Keratinocyte (primary cell): ENCODE measurements at regions not wholly inside any gene's neighbourhood (a gene's known extent, or its start where the extent isn't known, plus 50 kb on each side); places are given as distances from the start of the nearest gene placed in this dataset.

Source experiments
- DNase-seq: peaks from one replicate; pipeline ENCODE4 v3.0.0-alpha.2; 2011; ENCODE audit warnings: low read depth, missing footprints, low spot score
- FAIRE-seq: peaks from 2 replicates; lab custom pipeline; 2011; peaks lifted over from hg19 to GRCh38; lab: Jason Lieb, UNC
- H2AFZ ChIP-seq: 2 replicates; pipeline ENCODE4 v1.6.0; 2012; ENCODE audit warnings: low read length, control low read depth, inconsistent platforms; ENCODE audit not compliant: control insufficient read depth
- H3K27ac ChIP-seq: 2 replicates; pipeline ENCODE4 v1.5.1; 2011; ENCODE audit warnings: low read length; ENCODE audit not compliant: control insufficient read depth, insufficient read depth
- H3K27me3 ChIP-seq: 3 replicates; pipeline ENCODE4 v1.6.0; 2011; ENCODE audit warnings: low read length; ENCODE audit not compliant: control insufficient read depth, insufficient read depth; ENCODE audit errors: extremely low read depth
- H3K36me3 ChIP-seq, 2 experiments: 2 replicates in 1 of 2; 3 replicates in 1 of 2; pipeline ENCODE4 v1.5.1; 2011; ENCODE audit warnings: low read length in 2 of 2, mild to moderate bottlenecking in 1 of 2; ENCODE audit not compliant: control insufficient read depth in 2 of 2, insufficient read depth in 2 of 2; ENCODE audit errors: extremely low read depth in 1 of 2
- H3K4me1 ChIP-seq: 3 replicates; pipeline ENCODE4 v1.5.1; 2011; ENCODE audit warnings: low read length; ENCODE audit not compliant: control insufficient read depth, insufficient read depth; ENCODE audit errors: extremely low read depth
- H3K4me2 ChIP-seq: 3 replicates; pipeline ENCODE4 v1.6.0; 2011; ENCODE audit warnings: low read depth, low read length; ENCODE audit not compliant: control insufficient read depth, insufficient read depth; ENCODE audit errors: extremely low read depth
- H3K4me3 ChIP-seq, 3 experiments: fragments of 200-600 bp in 1 of 3; sonication (generic) in 1 of 3; 2 replicates in 2 of 3; 3 replicates in 1 of 3; pipeline ENCODE4 v1.5.1; 2011 to 2016; ENCODE audit warnings: low read length in 3 of 3, mild to moderate bottlenecking in 3 of 3, control low read depth in 2 of 3, inconsistent platforms in 1 of 3, low read depth in 1 of 3, mixed read lengths in 1 of 3, mixed run types in 1 of 3, moderate library complexity in 1 of 3; ENCODE audit not compliant: control insufficient read depth in 2 of 3, insufficient read depth in 2 of 3; ENCODE audit errors: extremely low read depth in 1 of 3
- H3K79me2 ChIP-seq: 2 replicates; pipeline ENCODE4 v1.6.0; 2012; ENCODE audit warnings: low read length; ENCODE audit not compliant: control insufficient read depth, insufficient read depth
- H3K9ac ChIP-seq: 3 replicates; pipeline ENCODE4 v1.6.0; 2011; ENCODE audit warnings: low read length; ENCODE audit not compliant: control insufficient read depth, insufficient read depth; ENCODE audit errors: extremely low read depth
- H3K9me1 ChIP-seq: 3 replicates; pipeline ENCODE4 v1.6.0; 2011; ENCODE audit warnings: low read length; ENCODE audit not compliant: control insufficient read depth, insufficient read depth; ENCODE audit errors: extremely low read depth
- H3K9me3 ChIP-seq: 2 replicates; pipeline ENCODE4 v1.5.1; 2012; ENCODE audit warnings: low read depth, low read length; ENCODE audit not compliant: control insufficient read depth
- H4K20me1 ChIP-seq: 3 replicates; pipeline ENCODE4 v1.6.0; 2011; ENCODE audit warnings: low read length; ENCODE audit not compliant: control insufficient read depth, insufficient read depth; ENCODE audit errors: extremely low read depth
- CTCF ChIP-seq, 3 experiments: IDR thresholded peaks in 1 of 3; conservative IDR thresholded peaks in 1 of 3; optimal IDR thresholded peaks in 1 of 3; 2 replicates in 2 of 3; 3 replicates in 1 of 3; pipeline versions ENCODE3 to v1.5.1; 2011; ENCODE audit warnings: low read length in 3 of 3, mild to moderate bottlenecking in 3 of 3, moderate library complexity in 2 of 3, control low read depth in 1 of 3, inconsistent platforms in 1 of 3; ENCODE audit not compliant: insufficient read depth in 2 of 3; ENCODE audit errors: extremely low read depth in 1 of 3
- EZH2 ChIP-seq: IDR thresholded peaks from one replicate; pipeline ENCODE4 v1.6.1; 2012; ENCODE audit warnings: inconsistent platforms, mild to moderate bottlenecking, low read length, moderate library complexity
- dilution Hi-C: fragments of 300-500 bp; cut with MboI; formaldehyde crosslinking; loops from one replicate; pipeline ENCODE4 v1.7.0; 2020; ENCODE audit warnings: low sequenced_read_pairs; ENCODE audit not compliant: extremely low pct_ligation_motif_present

DNA sequence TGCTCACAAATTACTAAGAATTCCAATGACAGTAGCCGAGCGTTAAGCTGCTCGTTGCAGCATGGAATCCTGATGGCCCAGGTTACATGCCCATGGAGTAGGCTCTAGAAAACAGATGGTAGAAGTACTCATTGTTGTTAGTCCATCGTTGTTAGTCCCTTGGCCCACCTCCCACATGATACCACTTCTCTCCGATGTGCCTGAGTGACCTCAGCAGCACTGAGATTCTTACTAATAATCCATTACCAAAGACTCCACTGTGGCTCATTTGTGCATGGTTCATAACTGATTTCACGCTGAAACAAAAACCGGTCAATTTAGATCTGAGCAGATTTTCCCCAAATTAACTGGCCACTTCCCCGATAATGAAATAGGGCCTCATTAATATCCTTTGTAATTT is 772.3 kb upstream of the CXADR start:
- TF ChIP-seq EZH2 (no peak), CTCF (optimal IDR thresholded peaks at IDR 0.05 in 1 of 3, IDR thresholded peaks at IDR 0.05 in 1 of 3, conservative IDR thresholded peaks at IDR 0.05 in 1 of 3; ENCODE audit: extremely low read depth in 1 of 3, insufficient read depth in 2 of 3, low read length in 3 of 3) (no peak)
- no peak overlapping the region for H3K27ac ChIP-seq
- no peak for FAIRE-seq

GRCh38 chr21:16741141-16741665 is 771.6 kb upstream of the CXADR start:
- FAIRE-seq (no peak), DNase-seq (no peak)
- Histone ChIP-seq H4K20me1 (no peaks in the 10 kb centered on the region), H2AFZ (no peak overlapping the region), H3K4me1 (no peaks in the 10 kb centered on the region), H3K4me2 (no peak overlapping the region), H3K9me1 (no peaks in the 10 kb centered on the region), H3K4me3 (no peak overlapping the region), H3K27me3 (no peaks in the 10 kb centered on the region), H3K36me3 (no peaks in the 10 kb centered on the region), H3K79me2 (no peaks in the 10 kb centered on the region), H3K9ac (no peak overlapping the region), H3K27ac (no peak overlapping the region), H3K9me3 (no peaks in the 10 kb centered on the region)
- TF ChIP-seq EZH2, result no peak
- TF ChIP-seq CTCF (optimal IDR thresholded peaks at IDR 0.05 in 1 of 3, IDR thresholded peaks at IDR 0.05 in 1 of 3, conservative IDR thresholded peaks at IDR 0.05 in 1 of 3; ENCODE audit: extremely low read depth in 1 of 3, insufficient read depth in 2 of 3, low read length in 3 of 3), result no peak
- dilution Hi-C loops, result no loop called here

More for the DNA sequence above, 772.3 kb upstream of the CXADR start:
- H4K20me1 ChIP-seq, result no peaks in the 10 kb centered on the region
- no peaks in the 10 kb centered on the region for H3K4me1 ChIP-seq
- no peak for DNase-seq
- no peaks in the 10 kb centered on the region for H3K36me3 ChIP-seq
- no peaks in the 10 kb centered on the region for H3K27me3 ChIP-seq
- H3K9ac ChIP-seq, result no peak overlapping the region
- no peak overlapping the region for H3K4me2 ChIP-seq
- H2AFZ ChIP-seq, result no peak overlapping the region
- H3K4me3 ChIP-seq, result no peak overlapping the region
- no peaks in the 10 kb centered on the region for H3K79me2 ChIP-seq
- H3K9me3 ChIP-seq, result no peaks in the 10 kb centered on the region
- H3K9me1 ChIP-seq, result no peaks in the 10 kb centered on the region
- dilution Hi-C loops, result no loop called here
